ENCODE measurements at regions not wholly inside any gene's neighbourhood (a gene's known extent, or its start where the extent isn't known, plus 50 kb on each side); places are given as distances from the start of the nearest gene placed in this dataset.

GRCh38 chr6:95408111-95408510 lies 169.2 kb upstream of the MANEA start:
- Histone ChIP-seq H4K20me1 (ENCODE audit: insufficient read depth, low read length) (no peaks in the 10 kb centered on the region), H3K9ac (ENCODE audit: insufficient read depth, low read length, poor library complexity, severe bottlenecking) (no peak overlapping the region), H3K4me1 (ENCODE audit: control insufficient read depth in 1 of 2, insufficient read depth in 2 of 2, low read length in 2 of 2) (no peaks in the 10 kb centered on the region), H3K27ac (ENCODE audit: low read depth in 1 of 2, low read length in 2 of 2) (no peak overlapping the region), H3K36me3 (replicated peaks in 1 of 2; ENCODE audit: control insufficient read depth in 1 of 2, insufficient read depth in 2 of 2, low read length in 2 of 2) (no peaks in the 10 kb centered on the region), H3K4me3 (replicated peaks in 1 of 3; ENCODE audit: low read depth in 2 of 3, low read length in 3 of 3) (no peak overlapping the region), H2AFZ (ENCODE audit: insufficient read depth, low read depth, low read length, poor library complexity, severe bottlenecking) (no peak overlapping the region), H3K4me2 (replicated peaks; ENCODE audit: extremely low read depth, low read length, poor library complexity, severe bottlenecking) (no peak overlapping the region), H3K79me2 (ENCODE audit: insufficient read depth, low read length) (no peaks in the 10 kb centered on the region), H3K9me3 (replicated peaks in 1 of 2; ENCODE audit: control insufficient read depth in 1 of 2, insufficient read depth in 1 of 2, low read length in 2 of 2) (no peaks in the 10 kb centered on the region), H3K27me3 (ENCODE audit: control insufficient read depth in 2 of 2, insufficient read depth in 2 of 2, low read length in 2 of 2) (no peaks in the 10 kb centered on the region)
- intact Hi-C loops (cut with micrococcal nuclease) = no loop called here
- no CpG with 5 or more reads among the region's 1 CpG for WGBS (ENCODE audit: insufficient coverage)
- H3K4me3 Mint-ChIP-seq = no peak overlapping the region
- no peak overlapping the region for H3K27ac Mint-ChIP-seq
- no peaks in the 10 kb centered on the region for H3K27me3 Mint-ChIP-seq (ENCODE audit: low read depth in 3 of 3)
- peaks cover 0 to 2% (median 0%) of the 10 kb centered on the region in 7 donors for H3K9me3 Mint-ChIP-seq
- H3K4me1 Mint-ChIP-seq = no peaks in the 10 kb centered on the region
- DNase-seq = no peak
- no peaks in the 10 kb centered on the region for H3K36me3 Mint-ChIP-seq
- TF ChIP-seq, protein P1, sequence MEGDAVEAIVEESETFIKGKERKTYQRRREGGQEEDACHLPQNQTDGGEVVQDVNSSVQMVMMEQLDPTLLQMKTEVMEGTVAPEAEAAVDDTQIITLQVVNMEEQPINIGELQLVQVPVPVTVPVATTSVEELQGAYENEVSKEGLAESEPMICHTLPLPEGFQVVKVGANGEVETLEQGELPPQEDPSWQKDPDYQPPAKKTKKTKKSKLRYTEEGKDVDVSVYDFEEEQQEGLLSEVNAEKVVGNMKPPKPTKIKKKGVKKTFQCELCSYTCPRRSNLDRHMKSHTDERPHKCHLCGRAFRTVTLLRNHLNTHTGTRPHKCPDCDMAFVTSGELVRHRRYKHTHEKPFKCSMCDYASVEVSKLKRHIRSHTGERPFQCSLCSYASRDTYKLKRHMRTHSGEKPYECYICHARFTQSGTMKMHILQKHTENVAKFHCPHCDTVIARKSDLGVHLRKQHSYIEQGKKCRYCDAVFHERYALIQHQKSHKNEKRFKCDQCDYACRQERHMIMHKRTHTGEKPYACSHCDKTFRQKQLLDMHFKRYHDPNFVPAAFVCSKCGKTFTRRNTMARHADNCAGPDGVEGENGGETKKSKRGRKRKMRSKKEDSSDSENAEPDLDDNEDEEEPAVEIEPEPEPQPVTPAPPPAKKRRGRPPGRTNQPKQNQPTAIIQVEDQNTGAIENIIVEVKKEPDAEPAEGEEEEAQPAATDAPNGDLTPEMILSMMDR (IDR thresholded peaks at IDR 0.05) = no peak

GRCh38 chr6:95410168-95410567 lies 167.2 kb upstream of the MANEA start:
- H3K4me3 ChIP-seq (replicated peaks in 1 of 3; ENCODE audit: low read depth in 2 of 3, low read length in 3 of 3) = no peak overlapping the region
- no peaks in the 10 kb centered on the region for H3K9me3 ChIP-seq (replicated peaks in 1 of 2; ENCODE audit: control insufficient read depth in 1 of 2, insufficient read depth in 1 of 2, low read length in 2 of 2)
- no peak overlapping the region for H2AFZ ChIP-seq (ENCODE audit: insufficient read depth, low read depth, low read length, poor library complexity, severe bottlenecking)
- Mint-ChIP-seq H3K27ac (no peak overlapping the region), H3K27me3 (ENCODE audit: low read depth in 3 of 3) (no peaks in the 10 kb centered on the region), H3K4me1 (no peaks in the 10 kb centered on the region), H3K9me3 (peaks cover 0 to 2% (median 0%) of the 10 kb centered on the region in 7 donors), H3K36me3 (no peaks in the 10 kb centered on the region), H3K4me3 (no peak overlapping the region)
- H3K4me1 ChIP-seq (ENCODE audit: control insufficient read depth in 1 of 2, insufficient read depth in 2 of 2, low read length in 2 of 2) = no peaks in the 10 kb centered on the region
- no peaks in the 10 kb centered on the region for H3K27me3 ChIP-seq (ENCODE audit: control insufficient read depth in 2 of 2, insufficient read depth in 2 of 2, low read length in 2 of 2)
- H3K27ac ChIP-seq (ENCODE audit: low read depth in 1 of 2, low read length in 2 of 2) = no peak overlapping the region
- no peaks in the 10 kb centered on the region for H3K79me2 ChIP-seq (ENCODE audit: insufficient read depth, low read length)
- no peak overlapping the region for H3K9ac ChIP-seq (ENCODE audit: insufficient read depth, low read length, poor library complexity, severe bottlenecking)
- 75% methylated on average over 2 of the region's 3 CpGs for WGBS (ENCODE audit: insufficient coverage)
- H3K4me2 ChIP-seq (replicated peaks; ENCODE audit: extremely low read depth, low read length, poor library complexity, severe bottlenecking) = no peak overlapping the region
- no peaks in the 10 kb centered on the region for H3K36me3 ChIP-seq (replicated peaks in 1 of 2; ENCODE audit: control insufficient read depth in 1 of 2, insufficient read depth in 2 of 2, low read length in 2 of 2)
- intact Hi-C loops (cut with micrococcal nuclease) = no loop called here
- TF ChIP-seq, protein P1 (IDR thresholded peaks at IDR 0.05) = no peak
- H4K20me1 ChIP-seq (ENCODE audit: insufficient read depth, low read length) = no peaks in the 10 kb centered on the region
- no peak for DNase-seq

Data from CD14-positive monocyte (primary cell).